ENCODE measurements at regions not wholly inside any gene's neighbourhood (a gene's known extent, or its start where the extent isn't known, plus 50 kb on each side); places are given as distances from the start of the nearest gene placed in this dataset.

GRCh38 chr4:170682087-170682486, 592.3 kb upstream of the AADAT start:
- DNase-seq, result peak; percentile 54

DNA sequence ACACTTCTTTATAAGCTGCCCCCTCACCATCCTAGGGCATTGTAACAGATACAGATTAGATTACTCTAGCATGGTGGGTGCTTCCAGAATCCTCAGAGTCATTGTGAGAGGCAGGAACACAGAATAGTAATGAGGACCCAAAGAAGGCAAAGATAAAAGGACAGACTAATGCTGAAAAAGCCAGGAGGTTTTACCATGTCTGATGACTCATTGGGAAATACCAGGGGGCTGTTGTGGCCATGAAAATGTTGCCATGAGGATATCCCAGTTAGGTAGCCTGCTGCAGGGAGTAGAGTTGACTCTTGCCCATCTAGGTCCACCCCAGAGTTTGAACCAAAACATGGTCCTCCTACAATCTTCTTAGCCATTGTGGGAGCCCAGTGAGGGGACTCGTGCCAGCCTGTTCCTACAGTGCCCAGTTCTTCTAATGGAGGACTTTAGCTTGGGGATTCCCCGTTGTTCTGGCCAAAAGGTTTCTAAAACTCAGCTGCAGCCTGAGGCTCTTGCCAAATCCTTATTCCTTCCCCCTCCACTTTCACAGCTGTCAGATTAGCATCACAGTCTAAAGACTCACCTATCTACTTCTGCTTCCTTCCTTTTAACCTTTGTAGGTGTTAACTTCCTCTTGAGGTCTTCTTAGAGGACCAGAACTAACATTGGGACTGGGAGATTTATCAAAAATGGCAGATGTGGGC, 586.0 kb upstream of the AADAT start:
- DNase-seq, result peak; percentile 82

- DNase-seq, result no peak
Observed at GRCh38 chr4:170674176-170674575, 584.4 kb upstream of the AADAT start.

GRCh38 chr4:170672381-170672965, 582.7 kb upstream of the AADAT start:
- no peak for DNase-seq

GRCh38 chr4:170671171-170671570, 581.4 kb upstream of the AADAT start:
- DNase-seq, result no peak

- DNase-seq, result no peak
Observed at GRCh38 chr4:170667814-170668213, 578.1 kb upstream of the AADAT start.

DNA sequence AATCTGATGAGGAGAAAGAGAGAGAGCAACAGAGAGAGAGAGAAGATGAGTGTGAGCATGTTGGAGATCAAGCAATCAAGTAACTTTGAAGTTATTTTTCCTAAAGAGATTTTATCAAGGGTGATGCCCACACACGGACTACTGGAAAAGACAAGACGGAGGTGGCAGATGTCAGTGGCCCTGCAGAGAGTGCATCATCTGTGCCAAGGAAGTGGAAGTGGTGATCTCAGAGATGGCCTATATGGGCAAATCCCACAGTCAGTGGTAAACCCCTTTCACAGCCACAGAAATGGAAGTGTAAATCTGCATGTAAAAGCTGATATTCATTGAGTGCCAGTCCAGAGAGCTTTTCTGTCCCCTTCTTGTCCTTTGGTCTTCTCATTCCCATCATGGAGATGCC, 577.2 kb upstream of the AADAT start:
- DNase-seq, result no peak

DNA sequence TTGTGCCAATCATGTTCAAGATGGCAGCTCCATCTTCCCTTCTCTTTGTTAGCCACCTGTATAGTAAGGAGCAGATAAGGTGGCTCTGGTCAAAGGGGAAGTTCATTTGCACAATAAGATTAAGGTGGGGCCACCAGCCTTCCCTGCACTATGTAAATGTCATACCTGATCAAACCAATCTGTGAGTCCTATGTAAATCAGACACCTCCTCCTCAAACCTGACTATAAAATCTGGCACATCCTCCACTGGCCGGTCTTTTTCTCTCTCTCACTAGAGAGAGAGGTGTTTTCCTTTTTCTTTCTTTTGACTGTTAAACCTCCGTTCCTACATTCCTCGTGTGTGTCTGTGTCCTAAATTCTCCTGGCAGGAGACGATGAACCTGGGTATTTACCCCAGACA, 572.5 kb upstream of the AADAT start:
- DNase-seq, result peak; percentile 59

DNA sequence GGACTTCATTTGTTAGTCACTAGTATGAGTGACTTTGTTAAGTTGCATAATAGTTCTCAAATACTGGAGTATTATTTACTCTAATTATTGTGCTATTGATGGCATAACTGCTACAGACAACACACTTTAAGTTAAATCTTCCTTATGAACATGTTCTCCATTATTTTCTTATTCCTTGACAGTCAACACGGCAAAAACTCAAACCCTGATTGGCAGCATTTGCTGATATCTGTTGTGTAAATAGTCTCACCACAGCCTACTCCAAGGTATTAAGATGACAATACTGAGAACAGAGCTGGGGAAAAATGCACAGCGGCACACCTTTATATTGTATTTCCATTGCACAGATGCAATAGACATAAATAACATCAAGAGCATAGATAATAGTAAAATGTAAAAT, 568.0 kb upstream of the AADAT start:
- no peak for DNase-seq

DNA sequence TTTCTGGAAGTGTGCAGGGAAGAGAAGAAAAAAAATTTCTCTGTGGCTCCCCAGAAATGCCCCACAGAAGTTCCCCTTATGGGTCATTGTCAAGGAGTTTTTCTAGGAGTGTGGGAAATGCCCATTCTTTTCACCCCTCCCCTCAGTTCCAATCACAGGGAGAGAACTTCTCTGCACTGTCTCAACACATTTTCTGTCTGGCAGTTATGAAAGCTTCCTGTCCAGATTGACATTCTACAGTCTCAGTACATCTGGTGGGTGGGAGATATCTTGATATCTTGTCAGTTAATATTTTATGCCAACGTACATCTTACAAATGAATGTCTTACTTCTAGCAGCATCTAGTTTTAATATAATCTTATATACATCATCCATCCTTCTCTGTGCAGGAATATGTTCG, 566.8 kb upstream of the AADAT start:
- DNase-seq, result no peak

DNA sequence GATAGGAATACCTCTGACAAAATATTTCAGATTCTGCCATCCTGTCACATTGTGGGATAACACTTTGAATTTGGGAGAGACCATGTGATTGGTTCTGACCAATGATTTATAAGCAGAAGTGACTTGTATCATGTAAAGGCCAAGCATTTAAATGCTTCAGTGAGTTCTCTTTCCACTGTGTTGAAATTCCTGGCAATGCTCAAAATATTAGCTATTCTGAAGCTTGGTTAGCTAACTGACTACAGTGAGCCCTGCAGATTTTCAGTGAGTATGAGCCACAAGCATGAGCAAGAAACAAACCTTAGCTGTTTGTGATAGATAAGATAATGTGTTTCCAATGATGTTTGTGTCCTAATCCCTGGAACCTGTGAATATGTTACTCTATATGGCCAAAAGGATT, 562.8 kb upstream of the AADAT start:
- no peak for DNase-seq

DNA sequence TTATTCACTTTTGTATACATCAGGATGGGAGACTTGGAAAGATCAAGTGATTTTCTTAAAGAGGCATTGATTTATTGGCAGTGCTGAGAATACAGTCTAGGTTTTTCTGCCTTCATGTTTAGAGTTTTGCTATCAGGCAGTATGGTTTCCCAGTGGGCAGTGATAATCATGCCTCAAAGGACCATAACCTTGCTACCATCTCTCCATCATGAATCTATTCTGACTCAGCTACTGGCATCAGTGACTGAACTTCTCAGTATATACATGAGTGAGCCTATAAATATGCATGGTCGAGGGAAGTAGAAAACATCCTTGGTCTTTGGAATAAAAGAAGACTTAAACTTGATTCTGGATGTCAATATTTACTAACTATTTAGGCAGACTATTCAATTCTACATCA, 562.0 kb upstream of the AADAT start:
- DNase-seq, result no peak

DNA sequence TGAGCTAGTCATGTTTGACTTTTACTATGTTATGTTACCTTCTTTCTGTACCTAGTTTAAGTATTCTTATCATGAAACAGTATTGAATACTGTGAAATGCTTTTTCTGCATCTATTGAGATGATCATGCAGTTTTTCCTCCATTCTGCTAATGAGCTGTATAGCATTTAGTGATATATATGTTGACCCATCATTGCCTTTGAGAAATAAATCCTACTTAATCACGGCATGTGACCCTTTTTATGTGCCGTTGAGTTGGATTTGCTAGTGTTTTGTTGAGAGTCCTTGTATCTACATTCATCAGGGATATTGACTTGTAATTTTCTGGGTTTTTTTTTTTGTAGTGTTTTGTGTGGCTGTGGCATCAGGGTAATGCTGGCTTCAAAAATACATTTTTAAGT, 537.7 kb upstream of the AADAT start:
- DNase-seq, result no peak

DNA sequence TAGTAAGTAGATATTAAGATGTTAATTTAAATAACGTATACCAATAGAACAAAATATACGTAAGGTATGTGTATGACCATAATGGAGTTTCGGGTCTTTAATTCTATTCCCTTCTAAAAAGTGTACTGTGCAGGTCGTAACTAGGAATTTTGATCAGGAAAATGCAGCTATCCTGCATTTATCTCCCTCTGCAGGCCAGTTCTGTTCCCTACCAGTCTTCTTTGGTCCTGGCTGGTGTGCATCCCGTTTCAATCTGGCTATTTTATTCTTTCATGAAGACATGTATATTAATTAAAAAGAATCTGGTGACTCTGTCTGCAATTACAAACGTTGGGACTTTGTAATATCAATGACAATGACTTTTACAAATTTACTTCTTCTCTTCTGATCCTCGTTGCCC, 534.1 kb upstream of the AADAT start:
- no peak for DNase-seq

DNA sequence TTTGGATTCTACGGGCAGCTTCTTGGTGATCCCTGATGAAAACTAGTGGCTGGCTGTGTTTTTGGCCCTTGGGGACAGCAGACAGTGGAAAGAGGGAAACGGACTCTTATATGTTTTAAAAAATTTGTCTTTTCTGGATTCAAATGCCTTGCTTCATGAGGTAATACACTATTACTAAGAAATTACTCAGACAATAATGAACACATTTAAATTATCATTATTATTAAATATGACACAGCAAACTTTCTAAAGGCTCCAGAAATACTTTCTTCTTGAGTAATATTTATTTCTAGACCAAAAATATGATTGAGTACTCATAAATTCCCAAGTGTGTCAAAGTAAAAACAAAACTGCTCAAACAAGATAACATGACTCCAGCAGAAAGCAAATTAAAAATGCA, 520.7 kb upstream of the AADAT start:
- DNase-seq, result no peak

DNA sequence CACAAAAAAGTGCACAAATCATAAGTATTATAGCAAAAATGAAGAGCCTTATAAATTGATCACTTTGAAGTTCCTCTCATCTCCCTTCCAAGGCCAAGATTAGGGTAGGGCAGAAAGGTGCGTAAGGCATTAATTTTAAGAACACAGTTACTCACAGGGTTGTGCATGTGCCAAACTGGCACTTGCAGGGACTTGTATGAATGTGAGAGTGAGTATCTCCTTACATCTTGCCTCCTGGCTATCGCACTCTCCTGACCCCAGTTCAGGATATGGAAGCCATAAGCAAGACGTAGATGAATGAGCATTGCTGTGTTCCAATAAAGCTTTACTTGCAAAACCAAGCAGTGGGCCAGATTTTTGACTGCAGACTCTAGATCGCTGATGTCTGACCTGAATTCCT, 510.1 kb upstream of the AADAT start:
- no peak for DNase-seq

DNA sequence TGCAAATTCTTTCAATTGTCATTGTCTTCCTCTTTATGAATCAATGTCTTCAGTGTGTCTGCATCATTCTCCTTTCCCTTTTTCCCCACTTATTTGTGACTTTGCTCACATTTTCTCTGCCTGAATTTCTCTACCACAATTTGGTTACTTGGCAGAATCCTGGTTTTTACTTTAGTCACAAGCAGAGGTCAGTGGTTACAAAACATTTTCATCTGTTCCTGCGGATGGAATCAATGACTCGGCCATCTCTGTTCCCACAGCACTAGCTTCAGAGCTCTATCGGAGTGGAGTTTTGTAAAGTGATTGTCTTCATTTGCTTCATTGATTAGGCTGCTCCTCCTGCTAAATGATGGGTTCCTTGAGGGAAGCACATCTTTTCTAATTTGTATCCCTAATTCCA, 501.3 kb upstream of the AADAT start:
- DNase-seq, result no peak

GRCh38 chr4:170589597-170590191, 499.9 kb upstream of the AADAT start:
- DNase-seq, result no peak

- DNase-seq, result no peak
Observed at GRCh38 chr4:170581969-170582368, 492.2 kb upstream of the AADAT start.

DNA sequence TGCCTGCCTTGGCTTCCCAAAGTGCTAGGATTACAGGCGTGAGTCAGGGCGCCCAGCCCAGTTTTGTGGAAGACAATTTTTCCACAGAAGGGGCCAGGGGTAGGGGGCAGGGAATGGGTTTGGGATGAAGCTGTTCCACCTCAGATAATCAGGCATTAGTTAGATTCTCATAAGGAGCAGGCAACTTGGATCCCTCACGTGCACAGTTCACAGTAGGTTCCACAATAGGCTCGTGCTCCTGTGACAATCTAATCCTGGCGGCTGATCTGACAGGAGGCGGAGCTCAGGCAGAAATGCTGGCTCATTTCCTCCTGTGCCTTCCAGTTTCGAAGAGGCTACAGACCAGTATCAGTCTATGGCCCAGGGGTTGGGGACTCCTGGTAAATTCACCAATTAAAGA, 491.6 kb upstream of the AADAT start:
- DNase-seq, result no peak

GRCh38 chr4:170580651-170581050, 490.9 kb upstream of the AADAT start:
- DNase-seq, result no peak

DNA sequence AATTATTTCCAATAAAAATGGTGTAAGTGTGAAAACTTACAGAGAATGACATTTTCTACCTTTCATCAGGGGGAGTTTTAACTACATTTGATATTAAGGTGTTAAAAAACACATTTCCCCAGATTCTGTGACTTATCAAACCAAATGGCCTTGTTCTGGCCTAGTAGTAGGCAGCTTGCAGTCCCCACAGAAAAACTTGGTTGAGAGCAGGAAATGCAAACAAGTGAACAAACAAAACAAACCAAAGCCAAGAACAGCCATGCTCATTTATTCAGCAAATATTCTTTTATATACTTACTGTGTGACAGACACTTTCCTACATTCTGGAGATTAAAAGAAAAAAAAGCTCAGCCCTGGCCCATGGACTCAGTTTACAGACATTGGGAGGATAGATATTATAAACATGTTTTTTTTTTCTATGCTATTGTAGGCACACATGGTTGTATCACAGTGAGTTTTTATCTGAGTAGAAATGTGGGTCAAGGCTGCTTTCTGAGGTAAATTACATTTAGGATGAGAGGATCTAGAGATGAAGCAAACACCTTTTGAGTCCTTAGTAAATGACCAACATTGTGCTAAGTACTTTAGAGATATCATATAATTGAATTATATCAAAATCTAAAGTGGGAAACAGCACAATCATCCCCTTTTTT, 449.2 kb upstream of the AADAT start:
- no peak for DNase-seq

DNA sequence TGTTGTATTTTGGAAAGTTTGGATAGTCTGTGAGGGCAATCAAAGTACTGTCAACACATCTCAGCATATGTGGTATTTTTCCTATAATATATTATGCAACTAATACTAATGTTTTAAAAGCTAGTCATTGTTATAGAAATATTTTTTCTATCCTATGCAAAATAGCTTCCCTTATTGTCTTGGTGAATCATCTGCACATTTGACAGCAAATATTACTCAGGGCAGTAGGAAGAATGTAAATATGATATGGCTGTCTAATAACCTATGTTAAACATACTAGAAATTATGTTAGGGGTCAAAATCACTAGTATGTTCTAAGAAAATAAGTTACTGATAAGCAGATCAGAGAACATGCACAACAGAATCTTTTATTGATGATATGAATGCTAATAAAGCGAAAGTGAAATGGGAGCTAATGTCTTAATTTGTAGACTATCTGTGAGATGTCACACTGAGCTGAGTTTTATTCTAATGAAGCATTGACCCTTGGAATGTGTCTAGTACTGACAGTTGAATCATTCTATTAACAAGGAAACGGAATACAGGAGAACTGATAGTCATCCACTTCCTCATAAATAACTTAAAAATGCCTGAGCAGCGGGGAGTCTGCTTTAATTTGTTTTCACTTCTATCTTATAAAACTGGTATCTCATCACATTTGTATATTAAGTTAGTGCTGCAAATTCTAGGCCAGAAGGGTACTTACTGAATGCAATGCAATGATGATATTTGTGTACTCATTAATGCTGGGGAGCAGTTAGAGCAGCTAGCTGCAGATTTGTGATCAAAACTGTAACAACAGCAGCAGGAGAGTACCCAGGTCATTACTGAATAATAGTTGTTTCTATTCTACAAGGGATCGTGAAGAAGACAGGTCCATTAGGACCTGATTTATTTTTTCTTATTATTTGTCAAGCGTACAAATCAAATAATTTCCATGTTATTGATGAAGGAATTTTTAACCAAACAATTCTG, 440.3 kb upstream of the AADAT start:
- DNase-seq, result no peak
